Right cardiac atrium (tissue), 5 donors: ENCODE measurements at regions not wholly inside any gene's neighbourhood (a gene's known extent, or its start where the extent isn't known, plus 50 kb on each side); places are given as distances from the start of the nearest gene placed in this dataset.

ENCODE experiments used
- ATAC-seq, 2 donors: fragments of 200-7000 bp; cut with Tn5 transposase; one replicate each; pipeline versions ENCODE4 v1.8.0 to v1.9.1; 2020; ENCODE audit warnings: moderate library complexity in 2 of 2, mild to moderate bottlenecking in 1 of 2
- DNase-seq, 3 donors: peaks; one replicate each; pipeline ENCODE4 v3.0.0-alpha.2; 2020
- H3K27ac ChIP-seq: one replicate; pipeline ENCODE4 v1.5.1; 2013; ENCODE audit warnings: mild to moderate bottlenecking, low read length, control low read depth, moderate library complexity
- H3K27me3 ChIP-seq: one replicate; pipeline ENCODE4 v1.6.1; 2013; ENCODE audit not compliant: control insufficient read depth, insufficient read depth
- H3K4me1 ChIP-seq: one replicate; pipeline ENCODE4 v1.6.1; 2013; ENCODE audit warnings: low read length; ENCODE audit not compliant: control insufficient read depth, insufficient read depth
- H3K4me3 ChIP-seq: one replicate; pipeline ENCODE4 v1.5.1; 2013; ENCODE audit warnings: low read length, control low read depth
- H3K9me3 ChIP-seq: one replicate; pipeline ENCODE4 v1.6.1; 2013; ENCODE audit warnings: low read length; ENCODE audit not compliant: control insufficient read depth
- WGBS: extraction: QIAGEN DNeasy Blood & Tissue Kit; methylation state at CpG from one replicate; pipeline ENCODE4 v1.1.7; 2013; 5-methylcytosine and 5-hydroxymethylcytosine counted together
- intact Hi-C, 4 donors: fragments of 100-400 bp; cut with DNase I; formaldehyde crosslinking; loops; one replicate each; pipeline versions ENCODE4 v1.11.0 to v1.14.0; 2022 to 2023
- donor health status: healthy with polysubstance abuse.
- donor health status: DM: no; HTN: yes; CAD: no.
- donor health status: DM: no; HTN: no; CAD: no.
- donor health status: DM: no; HTN: yes; CAD: no; lungs with severe emphysema.
- donor health status: DM: yes; HTN: yes; CAD: no.

DNA sequence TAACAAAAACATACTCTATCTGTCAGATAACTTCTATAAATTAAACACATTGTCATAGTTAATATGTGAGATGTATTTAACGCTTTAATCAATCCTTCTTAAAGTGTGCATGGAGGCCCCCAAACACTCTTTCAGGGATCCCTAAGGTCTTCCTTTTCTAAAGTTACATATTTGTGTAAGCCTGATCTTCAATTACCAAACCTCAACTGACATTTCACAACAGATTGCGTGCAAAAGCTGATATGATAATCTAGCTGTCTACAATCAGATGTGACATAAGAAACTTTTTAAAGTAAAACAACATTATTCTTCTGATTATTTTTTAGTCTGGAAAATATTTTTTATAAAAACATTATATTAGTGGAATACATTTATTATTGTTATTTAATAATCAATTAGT is 1850.4 kb downstream of the OLFM4 start:
- Histone ChIP-seq H3K4me1 (no peaks in the 10 kb centered on the region), H3K27ac (no peak overlapping the region), H3K4me3 (no peak overlapping the region), H3K27me3 (no peaks in the 10 kb centered on the region), H3K9me3 (no peaks in the 10 kb centered on the region)
- DNase-seq (no peak), ATAC-seq (no peak)
- WGBS = 69% methylated on average over 2 of the region's 2 CpGs
- intact Hi-C loops = no loop called here

DNA sequence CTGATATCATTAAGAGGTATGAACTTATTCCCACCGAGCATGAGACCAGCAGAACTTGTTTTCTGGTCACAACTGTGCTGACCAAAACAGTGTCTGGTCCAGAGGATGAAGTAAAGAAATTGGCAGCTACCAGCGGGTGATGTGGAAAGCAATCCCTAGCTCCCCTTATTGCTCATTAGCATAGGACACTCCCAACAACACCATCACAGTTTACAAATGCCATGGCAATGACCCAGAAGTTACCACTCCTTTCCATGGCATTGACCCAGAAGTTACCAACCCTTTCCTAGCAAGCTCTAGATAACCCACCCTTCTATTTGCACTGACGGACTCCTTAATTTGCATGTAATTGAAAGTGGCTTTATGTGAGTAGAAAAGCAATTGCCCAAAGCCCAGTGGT is 1856.1 kb downstream of the OLFM4 start:
- Histone ChIP-seq H3K9me3 (no peaks in the 10 kb centered on the region), H3K4me3 (no peak overlapping the region), H3K27ac (no peak overlapping the region), H3K4me1 (no peaks in the 10 kb centered on the region), H3K27me3 (no peaks in the 10 kb centered on the region)
- ATAC-seq (no peak), DNase-seq (no peak)
- intact Hi-C loops = no loop called here
- 82% methylated on average over 3 of the region's 3 CpGs for WGBS

DNA sequence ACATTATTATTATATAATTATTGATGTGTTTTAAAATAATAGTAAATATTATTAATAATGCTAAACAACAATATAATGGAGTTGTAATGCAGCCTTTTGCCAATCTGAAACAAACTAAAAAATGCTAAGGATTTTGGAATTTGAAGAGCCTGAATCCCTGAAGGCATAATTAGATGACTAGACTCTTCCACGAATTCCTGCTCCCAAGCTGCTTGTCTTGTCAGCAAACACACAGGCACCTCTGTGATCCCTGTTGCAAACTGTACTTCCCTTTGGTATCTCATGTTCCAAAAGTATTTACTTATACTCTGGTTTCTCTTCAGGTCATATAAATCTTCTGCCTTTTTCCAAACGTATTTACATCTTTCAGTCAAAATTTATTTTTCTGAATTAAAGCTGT is 1862.4 kb downstream of the OLFM4 start:
- Histone ChIP-seq H3K27me3 (no peaks in the 10 kb centered on the region), H3K4me1 (no peaks in the 10 kb centered on the region), H3K9me3 (no peaks in the 10 kb centered on the region), H3K27ac (no peak overlapping the region), H3K4me3 (no peak overlapping the region)
- WGBS = 47% methylated on average over 2 of the region's 2 CpGs
- no peak for ATAC-seq
- intact Hi-C loops = no loop called here
- no peak for DNase-seq

DNA sequence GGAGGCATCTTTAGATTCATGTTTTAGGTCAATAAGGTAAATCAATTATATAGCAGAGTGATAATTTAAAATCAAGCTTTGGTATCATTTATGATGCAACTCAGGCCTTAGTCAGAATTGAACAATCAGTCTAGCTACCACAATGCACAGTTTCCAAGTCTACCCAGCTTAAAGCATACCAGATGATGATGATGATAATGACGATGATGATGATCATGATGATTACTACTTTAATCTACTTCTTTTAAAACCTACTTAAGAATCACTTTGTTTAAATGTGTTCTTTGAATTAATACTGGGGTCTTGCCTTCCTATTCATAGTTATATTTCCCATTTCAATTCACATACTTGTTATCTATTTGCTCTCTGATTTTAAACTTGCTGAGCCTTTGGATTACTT is 1872.7 kb downstream of the OLFM4 start:
- Histone ChIP-seq H3K4me1 (no peaks in the 10 kb centered on the region), H3K4me3 (no peak overlapping the region), H3K27me3 (no peaks in the 10 kb centered on the region), H3K27ac (no peak overlapping the region), H3K9me3 (no peaks in the 10 kb centered on the region)
- WGBS = 87% methylated on average over 1 of the region's 1 CpG
- no peak for DNase-seq
- intact Hi-C loops = no loop called here
- ATAC-seq = no peak

DNA sequence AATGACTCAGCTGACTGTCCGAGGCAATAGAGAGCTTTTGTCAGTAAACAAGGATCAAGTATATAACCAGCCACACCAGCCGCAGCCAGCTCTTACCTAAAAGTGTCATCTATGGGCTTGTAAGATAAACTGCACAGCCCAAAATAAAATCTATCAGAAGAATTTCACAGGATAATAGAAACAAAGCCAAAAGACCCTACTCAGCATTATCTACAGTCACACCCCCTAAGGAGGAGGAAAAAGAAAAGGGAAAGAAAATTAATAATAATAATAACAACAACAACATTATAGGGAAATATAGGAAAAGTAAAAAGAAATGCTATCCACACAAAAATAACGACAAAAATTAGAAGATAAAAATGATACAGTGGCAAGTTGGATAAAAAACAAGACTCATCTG is 1883.8 kb downstream of the OLFM4 start:
- Histone ChIP-seq H3K9me3 (no peaks in the 10 kb centered on the region), H3K27ac (no peak overlapping the region), H3K27me3 (no peaks in the 10 kb centered on the region), H3K4me3 (no peak overlapping the region), H3K4me1 (no peaks in the 10 kb centered on the region)
- WGBS = 81% methylated on average over 3 of the region's 3 CpGs
- DNase-seq = no peak
- intact Hi-C loops = no loop called here
- ATAC-seq = no peak

- Histone ChIP-seq H3K27me3 (no peaks in the 10 kb centered on the region), H3K9me3 (no peaks in the 10 kb centered on the region), H3K4me3 (no peak overlapping the region), H3K27ac (no peak overlapping the region), H3K4me1 (no peaks in the 10 kb centered on the region)
- WGBS = 82% methylated on average over 4 of the region's 4 CpGs
- intact Hi-C loops = no loop called here
- DNase-seq (no peak), ATAC-seq (no peak)
Observed at GRCh38 chr13:54913668-54914067, 1885.1 kb downstream of the OLFM4 start.

DNA sequence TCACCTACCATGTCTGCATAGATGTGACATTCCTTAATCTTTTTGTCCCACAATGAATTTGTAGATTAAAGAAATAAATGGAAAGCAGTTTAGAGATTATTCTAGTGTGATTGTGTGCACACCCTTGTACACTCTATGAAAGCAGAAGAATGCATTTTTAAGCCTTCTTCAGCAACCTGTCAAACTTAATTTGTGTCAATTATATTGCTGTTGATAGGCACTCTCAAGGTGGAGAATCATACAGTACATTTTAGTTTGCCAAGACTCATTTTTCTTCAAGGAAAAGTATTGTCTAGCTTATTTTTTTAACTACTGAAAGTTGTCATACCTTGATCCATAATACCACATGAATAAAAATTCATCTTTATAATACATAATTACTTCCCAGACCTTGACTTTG is 1898.9 kb downstream of the OLFM4 start:
- intact Hi-C loops = no loop called here
- no peaks in the 10 kb centered on the region for H3K4me1 ChIP-seq
- no peaks in the 10 kb centered on the region for H3K9me3 ChIP-seq
- H3K4me3 ChIP-seq = no peak overlapping the region
- H3K27ac ChIP-seq = no peak overlapping the region
- DNase-seq = no peak
- no peaks in the 10 kb centered on the region for H3K27me3 ChIP-seq
- ATAC-seq = no peak

GRCh38 chr13:54928071-54928470 is 1899.5 kb downstream of the OLFM4 start:
- ATAC-seq = no peak
- H3K27me3 ChIP-seq = no peaks in the 10 kb centered on the region
- 78% methylated on average over 2 of the region's 2 CpGs for WGBS
- no peak overlapping the region for H3K27ac ChIP-seq
- DNase-seq = no peak
- H3K4me3 ChIP-seq = no peak overlapping the region
- no peaks in the 10 kb centered on the region for H3K4me1 ChIP-seq
- intact Hi-C loops = no loop called here
- no peaks in the 10 kb centered on the region for H3K9me3 ChIP-seq

GRCh38 chr13:54934121-54934520 is 1905.5 kb downstream of the OLFM4 start:
- intact Hi-C loops = no loop called here

DNA sequence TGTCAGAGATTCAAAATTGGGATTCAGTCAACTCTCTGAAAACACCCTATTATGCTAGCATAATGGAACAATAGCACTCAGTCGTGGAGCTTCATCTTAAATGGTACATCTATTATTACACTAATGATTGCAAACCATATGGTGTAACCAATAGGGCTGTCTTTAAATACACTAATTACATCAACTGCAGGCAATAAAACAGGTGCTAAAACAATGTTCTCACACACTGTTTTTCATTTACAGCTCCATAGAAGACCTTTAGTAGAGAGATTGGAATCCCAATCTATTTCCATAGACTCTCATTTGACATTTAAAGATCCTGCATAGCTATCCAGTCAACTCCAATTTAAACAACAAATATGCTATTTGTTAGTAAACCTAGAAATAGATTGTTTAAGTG is 1917.4 kb downstream of the OLFM4 start:
- ATAC-seq = no peak
- H3K27ac ChIP-seq = no peak overlapping the region
- no peaks in the 10 kb centered on the region for H3K9me3 ChIP-seq
- DNase-seq = no peak
- H3K27me3 ChIP-seq = no peaks in the 10 kb centered on the region
- intact Hi-C loops = no loop called here
- WGBS = 42% methylated on average over 1 of the region's 1 CpG
- no peaks in the 10 kb centered on the region for H3K4me1 ChIP-seq
- no peak overlapping the region for H3K4me3 ChIP-seq

More at GRCh38 chr13:54934121-54934520, 1905.5 kb downstream of the OLFM4 start:
- no peak overlapping the region for H3K27ac ChIP-seq
- H3K4me1 ChIP-seq = no peaks in the 10 kb centered on the region
- no peaks in the 10 kb centered on the region for H3K27me3 ChIP-seq
- ATAC-seq (no peak), DNase-seq (no peak)
- H3K9me3 ChIP-seq = no peaks in the 10 kb centered on the region
- H3K4me3 ChIP-seq = no peak overlapping the region
- WGBS = 28% methylated on average over 3 of the region's 3 CpGs

DNA sequence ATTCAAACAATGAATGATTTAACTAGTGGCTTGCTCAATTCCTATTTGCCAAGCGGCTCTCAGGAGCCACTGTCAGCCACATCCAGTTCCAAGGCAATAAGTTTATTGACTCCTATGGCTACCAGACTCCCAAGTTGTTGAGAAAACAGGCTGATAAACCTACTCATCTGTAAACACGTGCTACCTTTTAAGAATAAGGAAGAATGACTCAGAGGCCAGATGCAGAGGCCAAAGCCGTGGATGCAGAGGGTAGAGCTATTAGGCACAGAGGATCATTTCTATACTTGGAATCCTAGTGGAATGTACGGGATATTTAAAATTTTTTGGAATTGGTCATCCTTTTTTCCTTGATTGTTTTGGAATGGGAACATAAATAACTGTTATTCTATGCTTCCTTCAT is 1921.1 kb downstream of the OLFM4 start:
- DNase-seq (no peak), ATAC-seq (no peak)
- intact Hi-C loops = no loop called here
- Histone ChIP-seq H3K9me3 (no peaks in the 10 kb centered on the region), H3K4me1 (no peaks in the 10 kb centered on the region), H3K27me3 (no peaks in the 10 kb centered on the region), H3K27ac (no peak overlapping the region), H3K4me3 (no peak overlapping the region)
- WGBS = 63% methylated on average over 4 of the region's 4 CpGs

GRCh38 chr13:54950546-54950945 is 1921.9 kb downstream of the OLFM4 start:
- Histone ChIP-seq H3K4me3 (no peak overlapping the region), H3K27me3 (no peaks in the 10 kb centered on the region), H3K27ac (no peak overlapping the region), H3K4me1 (no peaks in the 10 kb centered on the region), H3K9me3 (no peaks in the 10 kb centered on the region)
- intact Hi-C loops = no loop called here
- WGBS = 83% methylated on average over 1 of the region's 1 CpG
- DNase-seq = no peak
- no peak for ATAC-seq
